GM23248 (cell line): ENCODE measurements at regions not wholly inside any gene's neighbourhood (a gene's known extent, or its start where the extent isn't known, plus 50 kb on each side); places are given as distances from the start of the nearest gene placed in this dataset.

Experiments used
- DNase-seq: peaks from one replicate; pipeline ENCODE4 v3.0.0-alpha.2; 2015
- H2AFZ ChIP-seq: fragments of 200-600 bp; sonication (generic); 2 replicates; pipeline ENCODE4 v1.6.1; 2016; ENCODE audit warnings: antibody characterized with exemption
- H3F3A ChIP-seq: fragments of 200-600 bp; sonication (generic); 2 replicates; pipeline ENCODE4 v1.6.1; 2016; ENCODE audit warnings: mild to moderate bottlenecking, antibody characterized with exemption, mixed run types; ENCODE audit not compliant: insufficient read depth
- H3K27ac ChIP-seq: fragments of 200-600 bp; sonication (generic); 2 replicates; pipeline ENCODE4 v1.5.1; 2016; ENCODE audit warnings: mild to moderate bottlenecking
- H3K27me3 ChIP-seq: fragments of 200-600 bp; sonication (generic); replicated peaks from 2 replicates; pipeline ENCODE4 v1.6.1; 2016; ENCODE audit warnings: mild to moderate bottlenecking; ENCODE audit not compliant: insufficient read depth
- H3K36me3 ChIP-seq: fragments of 200-600 bp; sonication (generic); 2 replicates; pipeline ENCODE4 v1.6.1; 2016; ENCODE audit warnings: low read depth, mild to moderate bottlenecking
- H3K4me1 ChIP-seq: fragments of 200-600 bp; sonication (generic); 2 replicates; pipeline ENCODE4 v1.6.1; 2016; ENCODE audit warnings: mild to moderate bottlenecking; ENCODE audit not compliant: insufficient read depth
- H3K4me2 ChIP-seq: fragments of 200-600 bp; sonication (generic); one replicate; pipeline ENCODE4 v1.6.1; 2016; ENCODE audit warnings: mild to moderate bottlenecking; ENCODE audit not compliant: unreplicated experiment
- H3K4me3 ChIP-seq: fragments of 200-600 bp; sonication (generic); 2 replicates; pipeline ENCODE4 v1.5.1; 2016; ENCODE audit warnings: mild to moderate bottlenecking
- H3K79me2 ChIP-seq: fragments of 200-600 bp; sonication (generic); 2 replicates; pipeline ENCODE4 v1.6.1; 2016; ENCODE audit warnings: mild to moderate bottlenecking; ENCODE audit not compliant: insufficient read depth
- H3K9ac ChIP-seq: fragments of 200-600 bp; sonication (generic); 2 replicates; pipeline ENCODE4 v1.6.1; 2016; ENCODE audit warnings: mild to moderate bottlenecking
- H3K9me2 ChIP-seq: fragments of 200-600 bp; sonication (generic); 2 replicates; pipeline ENCODE4 v1.6.1; 2016; ENCODE audit warnings: mixed run types, mild to moderate bottlenecking, moderate library complexity; ENCODE audit not compliant: insufficient read depth
- H3K9me3 ChIP-seq: fragments of 200-600 bp; sonication (generic); one replicate; pipeline ENCODE4 v1.6.1; 2017; ENCODE audit warnings: low read depth
- H4K20me1 ChIP-seq: fragments of 200-600 bp; sonication (generic); 2 replicates; pipeline ENCODE4 v1.6.0; 2016; ENCODE audit not compliant: insufficient read depth
- EZH2 ChIP-seq: fragments of 200-600 bp; sonication (generic); IDR thresholded peaks from 2 replicates; pipeline ENCODE4 v1.6.1; 2018; ENCODE audit warnings: antibody characterized with exemption, mild to moderate bottlenecking; ENCODE audit not compliant: insufficient read depth, poor library complexity, severe bottlenecking
- EZH2phosphoT487 ChIP-seq: fragments of 200-600 bp; sonication (generic); IDR thresholded peaks from 2 replicates; pipeline ENCODE4 v1.6.1; 2018; ENCODE audit warnings: antibody characterized with exemption, moderate library complexity, mild to moderate bottlenecking, low read depth; ENCODE audit not compliant: insufficient read depth
- WGBS, 2 experiments: methylation state at CpG; one replicate each; pipeline ENCODE4 v1.1.6; 2015 to 2017; ENCODE audit warnings: low lambda C conversion rate in 2 of 2, low coverage in 1 of 2; ENCODE audit errors: missing lambda C conversion rate in 2 of 2; 5-methylcytosine and 5-hydroxymethylcytosine counted together
- in situ Hi-C: fragments of 300-500 bp; cut with MboI; formaldehyde crosslinking; loops from 2 replicates; pipeline ENCODE4 v1.15.0; 2020

DNA sequence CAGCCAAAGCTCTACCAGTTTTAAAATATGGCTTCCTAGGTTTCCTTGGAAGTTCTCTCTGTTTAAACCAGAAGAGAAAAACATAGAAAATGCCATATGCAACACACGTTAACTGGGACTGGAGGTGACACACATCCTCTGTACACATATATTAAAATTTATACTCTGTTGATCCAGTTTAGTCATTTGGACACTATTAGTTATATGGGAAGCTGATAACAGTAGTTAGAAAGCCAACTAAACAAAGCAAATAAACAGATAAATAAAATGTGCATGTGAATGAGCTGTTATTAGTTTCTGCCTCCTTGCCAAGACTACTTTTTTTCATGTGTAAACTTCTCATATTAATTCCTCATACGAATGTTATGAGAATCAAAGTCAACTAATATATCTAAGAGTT is 1249.2 kb upstream of the CDH6 start:
- Histone ChIP-seq H3K4me1 (no peaks in the 10 kb centered on the region), H3K79me2 (no peaks in the 10 kb centered on the region), H3K4me3 (no peak overlapping the region), H3K9ac (no peak overlapping the region), H2AFZ (no peak overlapping the region), H3K27me3 (no peaks in the 10 kb centered on the region), H3K9me3 (no peaks in the 10 kb centered on the region), H3K9me2 (no peaks in the 10 kb centered on the region), H3F3A (no peaks in the 10 kb centered on the region), H3K27ac (no peak overlapping the region), H4K20me1 (no peaks in the 10 kb centered on the region), H3K36me3 (no peaks in the 10 kb centered on the region), H3K4me2 (no peak overlapping the region)
- in situ Hi-C loops: no loop called here
- TF ChIP-seq EZH2phosphoT487 (no peak), EZH2 (no peak)
- no peak for DNase-seq
- WGBS, 2 experiments: 24 to 27% methylated on average over 2 of the region's 2 CpGs

DNA sequence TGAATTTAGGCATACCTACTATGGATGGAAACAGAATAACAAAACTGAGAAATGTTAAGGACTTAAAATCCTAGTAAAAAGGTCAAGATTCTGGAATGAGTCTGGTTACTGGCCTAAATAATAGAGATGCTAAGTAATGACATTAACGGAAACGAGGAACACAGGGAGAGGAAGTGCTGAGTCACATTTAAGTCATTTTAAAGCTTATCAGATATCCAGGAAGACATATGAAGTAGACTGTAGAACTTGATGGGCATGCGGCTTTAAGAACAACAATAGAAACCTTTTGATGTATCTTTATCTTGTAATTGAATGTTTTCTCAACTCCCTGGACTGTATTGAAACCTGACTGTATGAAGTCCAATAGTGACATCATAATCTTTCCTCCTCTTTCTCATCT is 1251.4 kb upstream of the CDH6 start:
- H2AFZ ChIP-seq: no peak overlapping the region
- H3F3A ChIP-seq: no peaks in the 10 kb centered on the region
- H3K9me2 ChIP-seq: no peaks in the 10 kb centered on the region
- no peak overlapping the region for H3K4me2 ChIP-seq
- H3K27me3 ChIP-seq: no peaks in the 10 kb centered on the region
- no peak overlapping the region for H3K9ac ChIP-seq
- H3K27ac ChIP-seq: no peak overlapping the region
- H3K79me2 ChIP-seq: no peaks in the 10 kb centered on the region
- 39 to 41% methylated on average over 3 of the region's 3 CpGs for WGBS, 2 experiments
- in situ Hi-C loops: no loop called here
- TF ChIP-seq EZH2: no peak
- TF ChIP-seq EZH2phosphoT487: no peak
- H3K4me3 ChIP-seq: no peak overlapping the region
- H3K4me1 ChIP-seq: no peaks in the 10 kb centered on the region
- no peaks in the 10 kb centered on the region for H4K20me1 ChIP-seq
- no peak for DNase-seq
- no peaks in the 10 kb centered on the region for H3K36me3 ChIP-seq
- H3K9me3 ChIP-seq: no peaks in the 10 kb centered on the region

DNA sequence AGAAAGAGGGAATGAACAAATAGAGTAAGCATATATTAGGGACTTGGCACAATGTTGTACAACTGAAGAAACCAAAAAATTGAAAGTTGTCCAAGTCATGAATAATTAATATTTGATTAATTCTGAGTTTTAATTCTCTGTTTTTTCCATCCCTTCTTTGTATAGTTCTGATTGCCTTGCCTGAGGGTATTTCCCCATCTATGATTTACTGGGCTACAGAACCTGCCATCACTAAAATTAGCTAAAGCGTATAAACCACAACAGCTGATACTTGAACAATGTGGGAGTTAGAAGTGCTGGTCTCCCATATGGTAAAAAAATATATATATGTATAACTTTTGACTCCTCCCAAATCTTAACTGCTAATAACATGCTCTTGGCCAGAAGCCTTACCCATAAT is 1253.5 kb upstream of the CDH6 start:
- H3K9ac ChIP-seq: no peak overlapping the region
- H3K4me2 ChIP-seq: no peak overlapping the region
- no peaks in the 10 kb centered on the region for H3K36me3 ChIP-seq
- H4K20me1 ChIP-seq: no peaks in the 10 kb centered on the region
- H2AFZ ChIP-seq: no peak overlapping the region
- no peak for TF ChIP-seq EZH2
- TF ChIP-seq EZH2phosphoT487: no peak
- no peaks in the 10 kb centered on the region for H3K9me2 ChIP-seq
- H3K9me3 ChIP-seq: no peaks in the 10 kb centered on the region
- H3F3A ChIP-seq: no peaks in the 10 kb centered on the region
- DNase-seq: no peak
- no peaks in the 10 kb centered on the region for H3K4me1 ChIP-seq
- H3K27me3 ChIP-seq: no peaks in the 10 kb centered on the region
- H3K79me2 ChIP-seq: no peaks in the 10 kb centered on the region
- in situ Hi-C loops: no loop called here
- no peak overlapping the region for H3K27ac ChIP-seq
- H3K4me3 ChIP-seq: no peak overlapping the region
- WGBS, 2 experiments: 33 to 48% methylated on average over 1 of the region's 1 CpG

DNA sequence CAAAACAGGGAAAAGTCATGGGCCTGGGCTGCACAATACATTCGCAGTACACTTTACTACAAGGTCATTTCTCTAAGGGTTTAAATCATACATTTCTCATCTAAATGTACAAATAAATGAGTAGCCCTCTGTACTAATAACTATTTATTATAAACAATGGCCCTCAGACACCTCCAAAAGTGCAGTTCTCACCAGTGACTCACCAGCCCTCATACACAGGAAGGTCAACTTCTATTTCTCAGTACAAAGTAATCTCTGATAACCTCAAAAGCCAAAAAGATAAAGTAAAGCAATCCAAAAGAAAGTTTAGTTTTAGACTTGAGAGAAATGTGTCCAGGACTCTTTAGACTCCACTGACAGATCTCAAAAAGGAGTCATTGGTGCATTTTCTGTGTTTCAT is 1258.1 kb upstream of the CDH6 start:
- Histone ChIP-seq H3K36me3 (no peaks in the 10 kb centered on the region), H3F3A (no peaks in the 10 kb centered on the region), H3K9me3 (no peaks in the 10 kb centered on the region), H3K9ac (no peak overlapping the region), H3K79me2 (no peaks in the 10 kb centered on the region), H3K4me2 (no peak overlapping the region), H3K9me2 (no peaks in the 10 kb centered on the region), H4K20me1 (no peaks in the 10 kb centered on the region), H3K4me1 (no peaks in the 10 kb centered on the region), H3K4me3 (no peak overlapping the region), H3K27ac (no peak overlapping the region), H2AFZ (no peak overlapping the region), H3K27me3 (no peaks in the 10 kb centered on the region)
- DNase-seq: no peak
- no peak for TF ChIP-seq EZH2
- TF ChIP-seq EZH2phosphoT487: no peak
- in situ Hi-C loops: no loop called here
- WGBS, 2 experiments: 39 to 55% methylated on average over 1 of the region's 1 CpG

DNA sequence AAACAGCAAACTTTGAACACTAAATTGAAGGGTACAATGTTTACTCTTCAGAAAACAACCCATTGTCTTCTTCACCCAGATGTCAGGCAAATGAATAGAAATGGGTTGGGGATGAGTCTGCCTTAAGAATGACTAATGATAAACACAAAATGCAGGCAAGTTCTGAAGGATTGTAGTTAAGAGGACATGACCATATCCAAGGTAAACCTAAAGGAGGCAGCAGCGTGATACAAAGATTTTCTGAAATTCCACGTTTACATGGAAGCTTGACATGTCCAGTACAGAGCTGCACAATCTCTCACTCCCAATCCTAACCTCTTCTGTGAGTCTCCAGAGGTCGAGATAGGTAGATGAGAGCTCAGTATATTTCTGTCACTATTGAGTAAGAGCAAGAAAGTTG is 1263.2 kb upstream of the CDH6 start:
- Histone ChIP-seq H3K9me2 (no peaks in the 10 kb centered on the region), H3K27ac (no peak overlapping the region), H3K79me2 (no peaks in the 10 kb centered on the region), H3K9ac (no peak overlapping the region), H3K4me2 (no peak overlapping the region), H4K20me1 (no peaks in the 10 kb centered on the region), H3K9me3 (no peaks in the 10 kb centered on the region), H3K4me1 (no peaks in the 10 kb centered on the region), H3K36me3 (no peaks in the 10 kb centered on the region), H2AFZ (no peak overlapping the region), H3K27me3 (no peaks in the 10 kb centered on the region), H3K4me3 (no peak overlapping the region), H3F3A (no peaks in the 10 kb centered on the region)
- DNase-seq: no peak
- 9 to 19% methylated on average over 3 of the region's 3 CpGs for WGBS, 2 experiments
- TF ChIP-seq EZH2phosphoT487: no peak
- no peak for TF ChIP-seq EZH2
- in situ Hi-C loops: no loop called here
